ENCODE measurements at regions not wholly inside any gene's neighbourhood (a gene's known extent, or its start where the extent isn't known, plus 50 kb on each side); places are given as distances from the start of the nearest gene placed in this dataset.
"Not testable (repeated sequence)": the region's sequence is repeated elsewhere in the genome, so short reads cannot be mapped to it uniquely, and the experiment has no call there.

DNA sequence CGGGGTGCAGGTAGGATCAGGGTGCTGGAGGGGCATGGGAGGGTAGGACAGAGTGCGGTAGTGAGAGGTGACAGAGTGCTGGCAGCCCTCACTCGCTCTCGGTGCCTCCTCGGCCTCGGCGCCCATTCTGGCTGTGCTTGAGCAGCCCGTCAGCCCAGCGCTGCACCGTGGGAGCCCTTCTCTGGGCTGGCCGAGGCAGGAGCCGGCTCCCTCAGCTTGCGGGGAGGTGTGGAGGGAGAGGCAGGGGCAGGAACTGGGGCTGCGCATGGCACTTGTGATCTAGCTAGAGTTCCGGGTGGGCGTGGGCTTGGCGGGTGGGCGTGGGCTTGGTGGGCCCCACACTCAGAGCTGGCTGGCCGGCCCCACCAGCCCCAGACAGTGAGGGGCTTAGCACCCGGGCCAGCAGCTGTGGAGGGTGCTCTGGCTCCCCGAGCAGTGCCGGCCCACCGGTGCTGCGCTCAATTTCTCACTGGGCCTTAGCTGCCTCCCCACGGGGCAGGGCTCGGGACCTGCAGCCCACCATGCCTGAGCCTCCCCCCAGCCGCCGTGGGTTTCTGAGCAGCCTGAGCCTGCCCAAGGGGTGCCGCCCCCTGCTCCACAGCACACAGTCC, 112.8 kb upstream of the DUSP22 start:
- H3K9me3 ChIP-seq (ENCODE audit: control insufficient read depth in 4 of 4, low read length in 3 of 4): no peaks in the 10 kb centered on the region
- H3K4me3 ChIP-seq (ENCODE audit: low read depth in 1 of 3, low read length in 3 of 3): no peak overlapping the region
- no peak overlapping the region for H3K27ac ChIP-seq (ENCODE audit: low read depth in 1 of 2, low read length in 2 of 2)
- WGBS: 95% methylated on average over 29 of the region's 29 CpGs
- no peaks in the 10 kb centered on the region for H3K4me1 ChIP-seq (ENCODE audit: control insufficient read depth in 4 of 4, insufficient read depth in 4 of 4, low read length in 3 of 4)
- peaks cover 0 to 3% (median 0%) of the 10 kb centered on the region in 4 donors for H3K27me3 ChIP-seq (ENCODE audit: control insufficient read depth in 4 of 4, insufficient read depth in 4 of 4, low read length in 3 of 4)
- no peaks in the 10 kb centered on the region for H3K36me3 ChIP-seq (ENCODE audit: control insufficient read depth in 4 of 4, insufficient read depth in 3 of 4, low read depth in 1 of 4, low read length in 3 of 4)
- DNase-seq (ENCODE audit: low spot score): no peak
- no peak overlapping the region for H3K9ac ChIP-seq (ENCODE audit: low read depth in 1 of 2, low read length in 2 of 2)
- TF ChIP-seq NR2F2 (IDR thresholded peaks at IDR 0.05) (no peak), FOXA1 (IDR thresholded peaks at IDR 0.05) (no peak), RXRA (IDR thresholded peaks at IDR 0.05) (no peak), RAD21 (IDR thresholded peaks at IDR 0.05) (no peak)

DNA sequence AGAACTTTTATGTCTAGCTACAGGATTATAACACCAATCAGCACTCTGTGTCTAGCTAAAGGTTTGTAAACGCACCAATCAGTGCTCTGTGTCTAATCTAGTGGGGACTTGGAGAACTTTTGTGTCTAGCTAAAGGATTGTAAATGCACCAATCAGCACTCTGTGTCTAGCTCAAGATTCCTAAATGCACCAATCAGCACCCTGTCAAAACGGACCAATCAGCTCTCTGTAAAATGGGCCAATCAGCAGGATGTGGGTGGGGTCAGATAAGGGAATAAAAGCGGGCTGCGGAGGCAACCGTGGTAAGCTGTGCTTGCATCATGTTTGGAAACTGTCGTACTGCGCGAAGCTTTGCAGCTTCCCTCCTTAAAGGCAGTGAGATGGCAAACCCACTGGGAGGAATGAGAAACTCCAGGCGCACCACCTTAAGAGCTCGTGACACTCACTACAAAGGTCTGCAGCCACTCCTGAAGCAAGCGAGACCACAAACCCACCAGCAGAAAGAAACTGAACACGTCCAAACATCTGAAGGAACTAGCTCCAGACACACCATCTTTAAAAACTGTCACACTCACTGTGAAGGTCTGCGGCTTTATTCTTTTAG, 112.1 kb upstream of the DUSP22 start:
- H3K9me3 ChIP-seq (ENCODE audit: control insufficient read depth in 4 of 4, low read length in 3 of 4); H3K9ac ChIP-seq (ENCODE audit: low read depth in 1 of 2, low read length in 2 of 2); DNase-seq (ENCODE audit: low spot score); H3K4me3 ChIP-seq (ENCODE audit: low read depth in 1 of 3, low read length in 3 of 3); H3K27me3 ChIP-seq (ENCODE audit: control insufficient read depth in 4 of 4, insufficient read depth in 4 of 4, low read length in 3 of 4); H3K27ac ChIP-seq (ENCODE audit: low read depth in 1 of 2, low read length in 2 of 2); H3K4me1 ChIP-seq (ENCODE audit: control insufficient read depth in 4 of 4, insufficient read depth in 4 of 4, low read length in 3 of 4); H3K36me3 ChIP-seq (ENCODE audit: control insufficient read depth in 4 of 4, insufficient read depth in 3 of 4, low read depth in 1 of 4, low read length in 3 of 4): not testable (repeated sequence)
- 85% methylated on average over 13 of the region's 13 CpGs for WGBS

GRCh38 chr6:181049-181654, 111.1 kb upstream of the DUSP22 start:
- H3K27ac ChIP-seq (ENCODE audit: low read depth in 1 of 2, low read length in 2 of 2): no peak overlapping the region
- no peaks in the 10 kb centered on the region for H3K36me3 ChIP-seq (ENCODE audit: control insufficient read depth in 4 of 4, insufficient read depth in 3 of 4, low read depth in 1 of 4, low read length in 3 of 4)
- no peak for TF ChIP-seq SP1 (IDR thresholded peaks at IDR 0.05)
- TF ChIP-seq FOXA2 (IDR thresholded peaks at IDR 0.05): no peak
- TF ChIP-seq, protein P1, sequence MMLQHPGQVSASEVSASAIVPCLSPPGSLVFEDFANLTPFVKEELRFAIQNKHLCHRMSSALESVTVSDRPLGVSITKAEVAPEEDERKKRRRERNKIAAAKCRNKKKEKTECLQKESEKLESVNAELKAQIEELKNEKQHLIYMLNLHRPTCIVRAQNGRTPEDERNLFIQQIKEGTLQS (IDR thresholded peaks at IDR 0.05): no peak
- no peak for TF ChIP-seq HNF4A (conservative IDR thresholded peaks at IDR 0.05)
- TF ChIP-seq, protein P2, sequence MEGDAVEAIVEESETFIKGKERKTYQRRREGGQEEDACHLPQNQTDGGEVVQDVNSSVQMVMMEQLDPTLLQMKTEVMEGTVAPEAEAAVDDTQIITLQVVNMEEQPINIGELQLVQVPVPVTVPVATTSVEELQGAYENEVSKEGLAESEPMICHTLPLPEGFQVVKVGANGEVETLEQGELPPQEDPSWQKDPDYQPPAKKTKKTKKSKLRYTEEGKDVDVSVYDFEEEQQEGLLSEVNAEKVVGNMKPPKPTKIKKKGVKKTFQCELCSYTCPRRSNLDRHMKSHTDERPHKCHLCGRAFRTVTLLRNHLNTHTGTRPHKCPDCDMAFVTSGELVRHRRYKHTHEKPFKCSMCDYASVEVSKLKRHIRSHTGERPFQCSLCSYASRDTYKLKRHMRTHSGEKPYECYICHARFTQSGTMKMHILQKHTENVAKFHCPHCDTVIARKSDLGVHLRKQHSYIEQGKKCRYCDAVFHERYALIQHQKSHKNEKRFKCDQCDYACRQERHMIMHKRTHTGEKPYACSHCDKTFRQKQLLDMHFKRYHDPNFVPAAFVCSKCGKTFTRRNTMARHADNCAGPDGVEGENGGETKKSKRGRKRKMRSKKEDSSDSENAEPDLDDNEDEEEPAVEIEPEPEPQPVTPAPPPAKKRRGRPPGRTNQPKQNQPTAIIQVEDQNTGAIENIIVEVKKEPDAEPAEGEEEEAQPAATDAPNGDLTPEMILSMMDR (IDR thresholded peaks at IDR 0.05; ENCODE audit: low read depth, low read length, missing input control): no peak
- TF ChIP-seq TAF1 (conservative IDR thresholded peaks at IDR 0.05): no peak
- TF ChIP-seq EGR1 (IDR thresholded peaks at IDR 0.05; ENCODE audit: low read depth in 2 of 2): no peak
- TF ChIP-seq, protein P3, sequence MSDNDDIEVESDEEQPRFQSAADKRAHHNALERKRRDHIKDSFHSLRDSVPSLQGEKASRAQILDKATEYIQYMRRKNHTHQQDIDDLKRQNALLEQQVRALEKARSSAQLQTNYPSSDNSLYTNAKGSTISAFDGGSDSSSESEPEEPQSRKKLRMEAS (IDR thresholded peaks at IDR 0.05): no peak
- no peak for TF ChIP-seq GABPA (IDR thresholded peaks at IDR 0.05 in 1 of 2, conservative IDR thresholded peaks at IDR 0.05 in 1 of 2)
- no peak for TF ChIP-seq NR2F2 (IDR thresholded peaks at IDR 0.05)
- TF ChIP-seq, protein P4, sequence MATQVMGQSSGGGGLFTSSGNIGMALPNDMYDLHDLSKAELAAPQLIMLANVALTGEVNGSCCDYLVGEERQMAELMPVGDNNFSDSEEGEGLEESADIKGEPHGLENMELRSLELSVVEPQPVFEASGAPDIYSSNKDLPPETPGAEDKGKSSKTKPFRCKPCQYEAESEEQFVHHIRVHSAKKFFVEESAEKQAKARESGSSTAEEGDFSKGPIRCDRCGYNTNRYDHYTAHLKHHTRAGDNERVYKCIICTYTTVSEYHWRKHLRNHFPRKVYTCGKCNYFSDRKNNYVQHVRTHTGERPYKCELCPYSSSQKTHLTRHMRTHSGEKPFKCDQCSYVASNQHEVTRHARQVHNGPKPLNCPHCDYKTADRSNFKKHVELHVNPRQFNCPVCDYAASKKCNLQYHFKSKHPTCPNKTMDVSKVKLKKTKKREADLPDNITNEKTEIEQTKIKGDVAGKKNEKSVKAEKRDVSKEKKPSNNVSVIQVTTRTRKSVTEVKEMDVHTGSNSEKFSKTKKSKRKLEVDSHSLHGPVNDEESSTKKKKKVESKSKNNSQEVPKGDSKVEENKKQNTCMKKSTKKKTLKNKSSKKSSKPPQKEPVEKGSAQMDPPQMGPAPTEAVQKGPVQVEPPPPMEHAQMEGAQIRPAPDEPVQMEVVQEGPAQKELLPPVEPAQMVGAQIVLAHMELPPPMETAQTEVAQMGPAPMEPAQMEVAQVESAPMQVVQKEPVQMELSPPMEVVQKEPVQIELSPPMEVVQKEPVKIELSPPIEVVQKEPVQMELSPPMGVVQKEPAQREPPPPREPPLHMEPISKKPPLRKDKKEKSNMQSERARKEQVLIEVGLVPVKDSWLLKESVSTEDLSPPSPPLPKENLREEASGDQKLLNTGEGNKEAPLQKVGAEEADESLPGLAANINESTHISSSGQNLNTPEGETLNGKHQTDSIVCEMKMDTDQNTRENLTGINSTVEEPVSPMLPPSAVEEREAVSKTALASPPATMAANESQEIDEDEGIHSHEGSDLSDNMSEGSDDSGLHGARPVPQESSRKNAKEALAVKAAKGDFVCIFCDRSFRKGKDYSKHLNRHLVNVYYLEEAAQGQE (IDR thresholded peaks at IDR 0.05): no peak
- no peak for TF ChIP-seq YY1 (IDR thresholded peaks at IDR 0.05)
- no peak for TF ChIP-seq FOXA1 (IDR thresholded peaks at IDR 0.05)
- TF ChIP-seq RXRA (IDR thresholded peaks at IDR 0.05): no peak
- no peak for TF ChIP-seq RAD21 (IDR thresholded peaks at IDR 0.05)
- TF ChIP-seq, protein P5, sequence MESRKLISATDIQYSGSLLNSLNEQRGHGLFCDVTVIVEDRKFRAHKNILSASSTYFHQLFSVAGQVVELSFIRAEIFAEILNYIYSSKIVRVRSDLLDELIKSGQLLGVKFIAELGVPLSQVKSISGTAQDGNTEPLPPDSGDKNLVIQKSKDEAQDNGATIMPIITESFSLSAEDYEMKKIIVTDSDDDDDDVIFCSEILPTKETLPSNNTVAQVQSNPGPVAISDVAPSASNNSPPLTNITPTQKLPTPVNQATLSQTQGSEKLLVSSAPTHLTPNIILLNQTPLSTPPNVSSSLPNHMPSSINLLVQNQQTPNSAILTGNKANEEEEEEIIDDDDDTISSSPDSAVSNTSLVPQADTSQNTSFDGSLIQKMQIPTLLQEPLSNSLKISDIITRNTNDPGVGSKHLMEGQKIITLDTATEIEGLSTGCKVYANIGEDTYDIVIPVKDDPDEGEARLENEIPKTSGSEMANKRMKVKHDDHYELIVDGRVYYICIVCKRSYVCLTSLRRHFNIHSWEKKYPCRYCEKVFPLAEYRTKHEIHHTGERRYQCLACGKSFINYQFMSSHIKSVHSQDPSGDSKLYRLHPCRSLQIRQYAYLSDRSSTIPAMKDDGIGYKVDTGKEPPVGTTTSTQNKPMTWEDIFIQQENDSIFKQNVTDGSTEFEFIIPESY (IDR thresholded peaks at IDR 0.05): no peak
- TF ChIP-seq HNF4G (IDR thresholded peaks at IDR 0.05): no peak
- TF ChIP-seq JUND (IDR thresholded peaks at IDR 0.05): no peak
- no peak for DNase-seq (ENCODE audit: low spot score)
- H3K9ac ChIP-seq (ENCODE audit: low read depth in 1 of 2, low read length in 2 of 2): no peak overlapping the region
- H3K9me3 ChIP-seq (ENCODE audit: control insufficient read depth in 4 of 4, low read length in 3 of 4): no peaks in the 10 kb centered on the region
- H3K4me3 ChIP-seq (ENCODE audit: low read depth in 1 of 3, low read length in 3 of 3): no peak overlapping the region
- no peaks in the 10 kb centered on the region for H3K4me1 ChIP-seq (ENCODE audit: control insufficient read depth in 4 of 4, insufficient read depth in 4 of 4, low read length in 3 of 4)
- WGBS: 61% methylated on average over 5 of the region's 5 CpGs
- H3K27me3 ChIP-seq (ENCODE audit: control insufficient read depth in 4 of 4, insufficient read depth in 4 of 4, low read length in 3 of 4): peaks cover 0 to 3% (median 0%) of the 10 kb centered on the region in 4 donors

Data from liver (tissue), 8 donors.